MCF 10A (cell line): ENCODE measurements at regions not wholly inside any gene's neighbourhood (a gene's known extent, or its start where the extent isn't known, plus 50 kb on each side); places are given as distances from the start of the nearest gene placed in this dataset.

Experiments
- BruUV-seq: library from RNA; stranded (reverse); fragments of 400-500 nt; replicated peaks from 2 replicates; lab custom pipeline; 2021; lab: Mats Ljungman, UMichigan
- CTCF ChIA-PET: fragments of 300-600 bp; sonication (Branson Sonifier 250); formaldehyde crosslinking; extraction: SDS; loops from one replicate; lab custom pipeline; 2021; ENCODE audit warnings: antibody characterized with exemption, inconsistent platforms; lab: Yijun Ruan, JAX
- POLR2A ChIA-PET: fragments of 300-600, 350-650 bp; sonication (Branson Sonifier 250); formaldehyde crosslinking; extraction: SDS; loops from one replicate; lab custom pipeline; 2020; ENCODE audit warnings: antibody characterized with exemption, inconsistent platforms; lab: Yijun Ruan, JAX
- DNase-seq: peaks from one replicate; pipeline ENCODE4 v3.0.0-alpha.2; 2018; ENCODE audit not compliant: unreplicated experiment
- H3K27ac Mint-ChIP-seq: one replicate; pipeline ENCODE4 v1.8.0; 2022; ENCODE audit warnings: mild to moderate bottlenecking, low read depth, mixed read lengths; ENCODE audit not compliant: unreplicated experiment
- H3K27me3 Mint-ChIP-seq: one replicate; pipeline ENCODE4 v1.8.0; 2022; ENCODE audit warnings: mixed read lengths; ENCODE audit not compliant: insufficient read depth, unreplicated experiment
- H3K36me3 Mint-ChIP-seq: one replicate; pipeline ENCODE4 v1.8.0; 2022; ENCODE audit warnings: mild to moderate bottlenecking, moderate library complexity, mixed read lengths; ENCODE audit not compliant: insufficient read depth, unreplicated experiment
- H3K4me1 Mint-ChIP-seq: one replicate; pipeline ENCODE4 v1.8.0; 2022; ENCODE audit warnings: mixed read lengths; ENCODE audit not compliant: insufficient read depth, unreplicated experiment
- H3K4me3 Mint-ChIP-seq: one replicate; pipeline ENCODE4 v1.8.0; 2022; ENCODE audit warnings: mild to moderate bottlenecking, moderate library complexity, mixed read lengths; ENCODE audit not compliant: unreplicated experiment
- H3K9me3 Mint-ChIP-seq: one replicate; pipeline ENCODE4 v1.8.0; 2022; ENCODE audit warnings: mixed read lengths; ENCODE audit not compliant: unreplicated experiment
- intact Hi-C: fragments of 100-400 bp; cut with micrococcal nuclease; formaldehyde crosslinking; loops from 2 replicates; pipeline ENCODE4 v1.14.1; 2022
- TF ChIP-seq, protein P1 (sequence below): fragments of 200-600 bp; IDR thresholded peaks from one replicate; pipeline ENCODE4 v1.8.0; 2022; ENCODE audit warnings: antibody characterized with exemption, mild to moderate bottlenecking; ENCODE audit not compliant: unreplicated experiment

DNA sequence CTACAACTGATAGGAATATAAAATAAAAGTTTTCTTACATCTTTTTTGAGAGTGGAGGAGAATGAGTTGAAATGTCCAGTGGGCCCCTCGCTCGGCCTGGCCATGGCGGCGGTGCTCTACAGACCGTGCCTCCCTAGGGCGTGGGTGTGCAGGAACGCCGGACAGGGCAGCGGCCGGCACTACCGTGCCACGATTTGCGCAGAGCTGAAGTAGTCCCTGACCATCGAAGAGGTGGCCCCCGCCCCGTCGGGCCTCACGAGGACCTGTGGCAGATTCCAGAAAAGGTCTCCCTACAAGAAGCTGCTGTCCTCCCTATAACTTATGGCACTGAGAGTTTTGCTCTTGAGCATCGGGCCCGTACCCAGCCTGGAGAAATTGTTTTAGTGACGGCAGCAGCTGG lies 228.9 kb upstream of the ARHGAP24 start:
- H3K9me3 Mint-ChIP-seq = peaks cover 8% of the 10 kb centered on the region
- TF ChIP-seq, protein P1, sequence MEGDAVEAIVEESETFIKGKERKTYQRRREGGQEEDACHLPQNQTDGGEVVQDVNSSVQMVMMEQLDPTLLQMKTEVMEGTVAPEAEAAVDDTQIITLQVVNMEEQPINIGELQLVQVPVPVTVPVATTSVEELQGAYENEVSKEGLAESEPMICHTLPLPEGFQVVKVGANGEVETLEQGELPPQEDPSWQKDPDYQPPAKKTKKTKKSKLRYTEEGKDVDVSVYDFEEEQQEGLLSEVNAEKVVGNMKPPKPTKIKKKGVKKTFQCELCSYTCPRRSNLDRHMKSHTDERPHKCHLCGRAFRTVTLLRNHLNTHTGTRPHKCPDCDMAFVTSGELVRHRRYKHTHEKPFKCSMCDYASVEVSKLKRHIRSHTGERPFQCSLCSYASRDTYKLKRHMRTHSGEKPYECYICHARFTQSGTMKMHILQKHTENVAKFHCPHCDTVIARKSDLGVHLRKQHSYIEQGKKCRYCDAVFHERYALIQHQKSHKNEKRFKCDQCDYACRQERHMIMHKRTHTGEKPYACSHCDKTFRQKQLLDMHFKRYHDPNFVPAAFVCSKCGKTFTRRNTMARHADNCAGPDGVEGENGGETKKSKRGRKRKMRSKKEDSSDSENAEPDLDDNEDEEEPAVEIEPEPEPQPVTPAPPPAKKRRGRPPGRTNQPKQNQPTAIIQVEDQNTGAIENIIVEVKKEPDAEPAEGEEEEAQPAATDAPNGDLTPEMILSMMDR = no peak
- H3K4me3 Mint-ChIP-seq = no peak overlapping the region
- no peak for DNase-seq
- no peaks in the 10 kb centered on the region for H3K36me3 Mint-ChIP-seq
- ChIA-PET POLR2A (no interaction called here), CTCF (interaction anchor here (1.1 kb wide), 1 partner anchor 27 kb away, joined by 3 read pairs; no protein-coding TSS in a partner anchor)
- H3K27me3 Mint-ChIP-seq = no peaks in the 10 kb centered on the region
- no peak overlapping the region for H3K27ac Mint-ChIP-seq
- BruUV-seq = no TSS peak
- intact Hi-C loops = no loop called here
- no peaks in the 10 kb centered on the region for H3K4me1 Mint-ChIP-seq

- Mint-ChIP-seq H3K27me3 (no peaks in the 10 kb centered on the region), H3K9me3 (peaks cover 34% of the 10 kb centered on the region), H3K4me3 (no peak overlapping the region), H3K36me3 (no peaks in the 10 kb centered on the region), H3K27ac (no peak overlapping the region), H3K4me1 (no peaks in the 10 kb centered on the region)
- BruUV-seq = no TSS peak
- CTCF ChIA-PET = no interaction called here
- POLR2A ChIA-PET = no interaction called here
- DNase-seq = no peak
- TF ChIP-seq, protein P1 = no peak
- intact Hi-C loops = no loop called here
Measured at GRCh38 chr4:85250852-85251251, 224.1 kb upstream of the ARHGAP24 start.

GRCh38 chr4:85257817-85258370 lies 217.1 kb upstream of the ARHGAP24 start:
- TF ChIP-seq, protein P1 = no peak
- ChIA-PET POLR2A (interaction anchor here (0.9 to 1.5 kb wide), 2 partner anchors 12 to 52 kb away, joined by 3 read pairs; no protein-coding TSS in a partner anchor), CTCF (interaction anchor here (1.1 kb wide), 1 partner anchor 13 kb away, joined by 3 read pairs; no protein-coding TSS in a partner anchor)
- H3K9me3 Mint-ChIP-seq = peaks cover 26% of the 10 kb centered on the region
- H3K4me3 Mint-ChIP-seq = no peak overlapping the region
- no peaks in the 10 kb centered on the region for H3K27me3 Mint-ChIP-seq
- DNase-seq = no peak
- H3K36me3 Mint-ChIP-seq = no peaks in the 10 kb centered on the region
- no TSS peak for BruUV-seq
- H3K4me1 Mint-ChIP-seq = no peaks in the 10 kb centered on the region
- intact Hi-C loops = no loop called here
- no peak overlapping the region for H3K27ac Mint-ChIP-seq

- Mint-ChIP-seq H3K27ac (no peak overlapping the region), H3K36me3 (no peaks in the 10 kb centered on the region), H3K9me3 (peaks cover 5% of the 10 kb centered on the region), H3K4me1 (no peaks in the 10 kb centered on the region), H3K4me3 (no peak overlapping the region), H3K27me3 (no peaks in the 10 kb centered on the region)
- TF ChIP-seq, protein P1 = no peak
- POLR2A ChIA-PET = interaction anchor here (0.6 to 1.2 kb wide), 2 partner anchors 200 to 353 kb away, joined by 3 read pairs; no protein-coding TSS in a partner anchor
- intact Hi-C loops = no loop called here
- CTCF ChIA-PET = no interaction called here
- BruUV-seq = no TSS peak
- no peak for DNase-seq
Measured at GRCh38 chr4:85260064-85260463, 214.9 kb upstream of the ARHGAP24 start.
